22Rv1 (cell line): ENCODE measurements at regions not wholly inside any gene's neighbourhood (a gene's known extent, or its start where the extent isn't known, plus 50 kb on each side); places are given as distances from the start of the nearest gene placed in this dataset.

Experiments used
- H3K27ac ChIP-seq: fragments of 450-650 bp; 2 replicates; pipeline ENCODE4 v1.5.1; 2017
- ZFX ChIP-seq: fragments of 450-650 bp; IDR thresholded peaks from 2 replicates; pipeline ENCODE4 v1.6.1; 2017; ENCODE audit warnings: antibody characterized with exemption, borderline replicate concordance
- TF ChIP-seq, protein P1 (sequence below): fragments of 450-650 bp; IDR thresholded peaks from 2 replicates; pipeline ENCODE4 v1.5.1; 2017; ENCODE audit warnings: mild to moderate bottlenecking

DNA sequence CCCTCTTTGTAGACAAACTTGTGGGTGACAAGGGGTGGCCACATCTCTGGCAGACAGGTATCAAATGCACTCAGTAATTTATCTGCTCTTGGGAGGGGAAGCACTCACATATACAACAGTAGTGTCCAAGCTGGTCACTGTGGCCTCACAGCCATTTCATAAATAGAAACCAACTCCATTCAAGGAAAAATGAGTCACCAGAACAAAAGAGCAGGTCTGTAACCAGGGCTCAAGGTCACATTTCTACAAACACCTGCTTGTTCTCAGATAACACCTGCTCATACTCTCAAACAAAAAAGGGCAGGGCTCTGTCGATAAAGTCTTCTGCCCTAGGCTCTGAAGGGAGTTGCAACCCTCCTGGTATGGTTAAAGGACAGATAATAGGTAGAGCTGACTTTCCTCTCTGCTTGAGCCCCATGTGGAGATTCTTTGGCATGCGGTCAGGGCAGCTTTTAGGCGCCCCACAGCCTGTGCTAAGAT is 459.0 kb downstream of the BCL11A start:
- no peak overlapping the region for H3K27ac ChIP-seq
- TF ChIP-seq, protein P1, sequence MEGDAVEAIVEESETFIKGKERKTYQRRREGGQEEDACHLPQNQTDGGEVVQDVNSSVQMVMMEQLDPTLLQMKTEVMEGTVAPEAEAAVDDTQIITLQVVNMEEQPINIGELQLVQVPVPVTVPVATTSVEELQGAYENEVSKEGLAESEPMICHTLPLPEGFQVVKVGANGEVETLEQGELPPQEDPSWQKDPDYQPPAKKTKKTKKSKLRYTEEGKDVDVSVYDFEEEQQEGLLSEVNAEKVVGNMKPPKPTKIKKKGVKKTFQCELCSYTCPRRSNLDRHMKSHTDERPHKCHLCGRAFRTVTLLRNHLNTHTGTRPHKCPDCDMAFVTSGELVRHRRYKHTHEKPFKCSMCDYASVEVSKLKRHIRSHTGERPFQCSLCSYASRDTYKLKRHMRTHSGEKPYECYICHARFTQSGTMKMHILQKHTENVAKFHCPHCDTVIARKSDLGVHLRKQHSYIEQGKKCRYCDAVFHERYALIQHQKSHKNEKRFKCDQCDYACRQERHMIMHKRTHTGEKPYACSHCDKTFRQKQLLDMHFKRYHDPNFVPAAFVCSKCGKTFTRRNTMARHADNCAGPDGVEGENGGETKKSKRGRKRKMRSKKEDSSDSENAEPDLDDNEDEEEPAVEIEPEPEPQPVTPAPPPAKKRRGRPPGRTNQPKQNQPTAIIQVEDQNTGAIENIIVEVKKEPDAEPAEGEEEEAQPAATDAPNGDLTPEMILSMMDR: no peak
- TF ChIP-seq ZFX: no peak

DNA sequence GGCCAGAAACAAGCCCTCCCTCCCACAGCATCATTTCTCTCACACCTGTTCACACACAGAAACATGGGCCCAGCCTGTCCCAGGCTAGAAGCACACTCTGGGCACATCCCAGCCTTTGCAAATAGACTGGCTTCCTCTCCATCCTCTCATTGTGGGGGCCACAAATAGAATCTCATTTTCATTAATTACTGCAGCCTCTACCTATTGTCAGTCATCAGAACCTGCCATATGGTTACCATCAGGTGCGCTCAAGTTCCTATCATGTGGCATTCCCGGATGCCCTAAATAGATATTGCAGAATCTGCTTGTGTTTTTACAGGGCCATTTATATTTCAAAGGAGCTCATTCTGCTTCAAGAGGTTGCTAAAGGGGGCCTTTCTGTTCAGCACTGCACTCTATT is 460.7 kb downstream of the BCL11A start:
- no peak overlapping the region for H3K27ac ChIP-seq
- TF ChIP-seq, protein P1: no peak
- no peak for TF ChIP-seq ZFX

DNA sequence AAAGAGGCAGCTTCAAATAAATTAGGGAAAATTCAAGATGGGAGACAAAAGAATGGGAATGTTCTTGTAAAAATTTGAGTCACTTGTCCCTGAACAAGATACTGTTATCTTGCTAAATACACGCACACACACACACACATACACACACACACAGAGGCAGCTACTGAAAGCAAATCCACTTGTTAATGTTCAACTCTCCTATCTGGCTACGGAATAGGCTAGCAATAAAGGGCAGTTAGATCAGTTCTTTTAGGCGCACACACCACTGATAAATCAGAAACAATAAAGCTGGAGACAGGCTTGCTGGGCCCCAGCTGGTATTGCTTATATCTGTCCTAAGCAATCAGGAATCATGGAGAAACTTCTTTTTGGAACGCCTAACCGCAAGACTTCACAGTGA is 461.6 kb downstream of the BCL11A start:
- no peak for TF ChIP-seq ZFX
- TF ChIP-seq, protein P1: no peak
- no peak overlapping the region for H3K27ac ChIP-seq

DNA sequence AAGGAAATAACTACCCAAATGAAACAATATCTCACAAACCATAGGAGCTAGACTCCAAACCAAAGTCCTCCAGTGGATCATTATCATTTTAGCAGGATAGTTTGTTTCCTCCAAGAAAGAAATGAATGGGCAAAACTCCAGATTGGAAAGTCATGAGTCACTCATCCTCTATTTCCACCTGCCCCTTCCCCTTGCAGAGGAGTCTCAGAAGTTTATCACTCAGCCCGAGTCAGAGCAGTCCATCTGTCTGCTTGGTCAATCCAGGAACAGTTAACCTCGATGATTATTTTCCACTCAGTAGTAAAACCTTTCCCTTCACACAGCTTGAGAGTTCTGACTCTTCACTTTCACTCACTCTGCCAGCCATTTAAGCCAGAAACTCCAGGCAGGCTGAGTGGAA is 462.2 kb downstream of the BCL11A start:
- TF ChIP-seq, protein P1: no peak
- no peak for TF ChIP-seq ZFX
- H3K27ac ChIP-seq: no peak overlapping the region

DNA sequence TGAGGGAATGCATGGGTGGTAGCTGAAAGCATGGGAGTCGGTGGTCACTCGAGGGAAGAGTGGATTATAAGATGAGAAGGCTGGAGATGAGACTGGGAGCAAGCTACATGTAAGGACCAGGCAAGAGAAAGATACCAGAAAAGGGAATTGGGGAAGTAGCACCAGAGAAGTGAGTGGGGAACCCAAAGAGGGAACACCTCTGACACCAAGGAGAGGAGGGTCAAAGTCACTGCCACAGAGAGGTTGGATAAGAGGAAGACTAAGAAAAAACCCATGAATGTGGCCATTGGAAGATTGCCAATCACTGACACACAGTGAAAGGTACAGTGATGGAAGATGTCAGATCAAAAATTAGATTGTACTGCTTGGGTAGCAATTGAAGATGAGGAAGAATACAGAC is 473.9 kb downstream of the BCL11A start:
- H3K27ac ChIP-seq: no peak overlapping the region
- TF ChIP-seq ZFX: no peak
- TF ChIP-seq, protein P1: no peak

DNA sequence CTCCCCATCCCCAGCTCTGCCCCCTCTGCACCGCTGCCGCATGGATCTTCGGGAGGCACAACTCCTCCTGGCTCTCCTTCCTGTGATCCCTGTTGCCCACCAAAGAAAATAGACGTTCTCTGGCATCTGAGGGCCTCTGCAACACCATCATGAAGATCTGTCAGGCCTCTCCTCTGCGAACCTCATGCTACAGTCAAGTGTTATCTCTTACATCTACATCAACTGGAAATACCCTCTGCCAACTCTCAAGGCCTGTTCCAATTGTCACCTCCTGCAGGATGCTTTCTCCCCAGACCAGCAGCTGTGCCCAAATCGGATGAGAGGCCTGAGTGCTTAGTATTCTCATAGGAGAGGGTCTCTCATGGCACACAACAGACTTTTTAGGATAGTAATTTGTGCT is 478.4 kb downstream of the BCL11A start:
- H3K27ac ChIP-seq: no peak overlapping the region
- TF ChIP-seq, protein P1: no peak
- TF ChIP-seq ZFX: no peak

DNA sequence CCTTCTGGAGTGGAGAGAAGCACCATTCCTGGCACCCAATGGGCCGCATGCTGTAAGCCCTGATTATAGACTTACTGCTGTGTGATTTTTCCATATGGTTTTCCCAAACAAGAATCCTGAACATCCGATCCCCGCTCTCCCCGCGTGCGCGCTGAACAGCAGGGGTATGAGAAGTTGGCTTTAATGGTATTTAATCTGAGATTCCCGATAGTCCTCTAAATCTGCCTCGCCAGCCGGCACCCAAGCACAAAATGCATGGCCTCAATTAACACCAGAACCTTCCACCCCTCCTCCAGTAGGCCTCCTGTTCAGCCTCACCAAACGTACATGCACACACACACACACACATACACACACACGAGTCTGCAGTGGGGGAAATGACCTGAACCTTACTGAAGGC is 480.3 kb downstream of the BCL11A start:
- TF ChIP-seq ZFX: no peak
- TF ChIP-seq, protein P1: no peak
- no peak overlapping the region for H3K27ac ChIP-seq
